Ovary (tissue), 7 donors: ENCODE measurements at regions not wholly inside any gene's neighbourhood (a gene's known extent, or its start where the extent isn't known, plus 50 kb on each side); places are given as distances from the start of the nearest gene placed in this dataset.

Experiments
- DNase-seq, 5 donors: peaks; one replicate each; pipeline ENCODE4 v3.0.0-alpha.2; 2019 to 2020
- H3K27ac ChIP-seq, 2 donors: fragments of 200-600 bp; one replicate each; pipeline versions ENCODE4 v1.5.1 to v1.8.0; 2019 to 2022
- H3K27me3 ChIP-seq: fragments of 200-600 bp; one replicate; pipeline ENCODE4 v1.8.0; 2022
- H3K36me3 ChIP-seq: fragments of 200-600 bp; sonication (generic); one replicate; pipeline ENCODE4 v1.5.1; 2019
- H3K4me1 ChIP-seq: one replicate; pipeline ENCODE4 v1.8.1; 2013; ENCODE audit warnings: mild to moderate bottlenecking, moderate library complexity; ENCODE audit not compliant: insufficient read depth
- H3K4me3 ChIP-seq: fragments of 200-600 bp; sonication (generic); one replicate; pipeline ENCODE4 v1.5.1; 2017
- H3K9me3 ChIP-seq, 2 donors: fragments of 200-600 bp in 1 of 2; sonication (generic) in 1 of 2; one replicate each; pipeline versions ENCODE4 v1.5.1 to v1.8.1; 2013 to 2019; ENCODE audit warnings: mild to moderate bottlenecking in 1 of 2, moderate library complexity in 1 of 2
- CTCF ChIP-seq, 3 donors: fragments of 450-650 bp in 2 of 3; fragments of 200-600 bp in 1 of 3; IDR thresholded peaks; one replicate each; pipeline versions ENCODE4 v1.5.1 to v1.8.0; 2016 to 2022; ENCODE audit warnings: antibody characterized with exemption in 3 of 3, mild to moderate bottlenecking in 1 of 3
- EP300 ChIP-seq: sonication (generic); formaldehyde crosslinking; IDR thresholded peaks from one replicate; pipeline ENCODE4 v1.6.1; 2017; ENCODE audit warnings: antibody characterized with exemption
- POLR2A ChIP-seq: fragments of 450-650 bp; IDR thresholded peaks from one replicate; pipeline ENCODE4 v1.6.1; 2017; ENCODE audit warnings: antibody characterized with exemption, mild to moderate bottlenecking, moderate library complexity
- WGBS, 3 donors: extraction: QIAGEN DNeasy Blood & Tissue Kit in 1 of 3; methylation state at CpG; one replicate each; pipeline versions ENCODE4 v1.1.5 to v1.1.7; 2013 to 2017; 5-methylcytosine and 5-hydroxymethylcytosine counted together
- intact Hi-C, 4 donors: fragments of 100-400 bp; cut with DNase I; formaldehyde crosslinking; loops; one replicate each; pipeline versions ENCODE4 v1.11.0 to v1.15.1; 2022 to 2023
- donor health status: DM: no; HTN: no; CAD: no; lungs with moderate emphysema.
- donor health status: DM: no; HTN: no; CAD: no.
- donor health status: Bipolar disorder and iron deficiency.
- donor health status: DM: no; HTN: no; CAD: no.
- donor health status: DM: yes; HTN: yes; CAD: no.

- no peak for TF ChIP-seq CTCF (IDR thresholded peaks at IDR 0.05)
- TF ChIP-seq EP300, result no peak
- TF ChIP-seq POLR2A, result no peak
- Histone ChIP-seq H3K36me3 (no peaks in the 10 kb centered on the region), H3K4me1 (peaks cover 2% of the 10 kb centered on the region), H3K27ac (no peak overlapping the region), H3K4me3 (no peak overlapping the region), H3K9me3 (no peaks in the 10 kb centered on the region), H3K27me3 (no peaks in the 10 kb centered on the region)
- no peak for DNase-seq
- intact Hi-C loops, result no loop called here
- 82 to 90% (median 85%) methylated on average over 4 of the region's 4 CpGs for WGBS, 3 donors
Measured at GRCh38 chr6:3938715-3939367, 89.7 kb downstream of the FAM50B start.

GRCh38 chr6:3939368-3939958 lies 90.3 kb downstream of the FAM50B start:
- no peaks in the 10 kb centered on the region for H3K27me3 ChIP-seq
- intact Hi-C loops, result no loop called here
- WGBS, 3 donors, result 71 to 84% (median 76%) methylated on average over 7 of the region's 7 CpGs
- no peak for TF ChIP-seq POLR2A
- TF ChIP-seq EP300, result no peak
- no peak for TF ChIP-seq CTCF (IDR thresholded peaks at IDR 0.05)
- H3K27ac ChIP-seq, result no peak overlapping the region
- H3K4me1 ChIP-seq, result peaks cover 2% of the 10 kb centered on the region
- H3K4me3 ChIP-seq, result no peak overlapping the region
- no peaks in the 10 kb centered on the region for H3K9me3 ChIP-seq
- no peak for DNase-seq
- no peaks in the 10 kb centered on the region for H3K36me3 ChIP-seq

- TF ChIP-seq EP300 (no peak), CTCF (IDR thresholded peaks at IDR 0.05) (no peak), POLR2A (no peak)
- Histone ChIP-seq H3K27ac (no peak overlapping the region), H3K27me3 (no peaks in the 10 kb centered on the region), H3K9me3 (no peaks in the 10 kb centered on the region), H3K4me1 (peaks cover 2% of the 10 kb centered on the region), H3K36me3 (no peaks in the 10 kb centered on the region), H3K4me3 (no peak overlapping the region)
- no peak for DNase-seq
- intact Hi-C loops, result no loop called here
- WGBS, 3 donors, result 54 to 58% (median 56%) methylated on average over 9 of the region's 9 CpGs
Measured at GRCh38 chr6:3939964-3940363, 90.8 kb downstream of the FAM50B start.

- Histone ChIP-seq H3K4me1 (peaks cover 2% of the 10 kb centered on the region), H3K9me3 (no peaks in the 10 kb centered on the region), H3K27ac (no peak overlapping the region), H3K36me3 (no peaks in the 10 kb centered on the region), H3K4me3 (no peak overlapping the region), H3K27me3 (no peaks in the 10 kb centered on the region)
- TF ChIP-seq CTCF (IDR thresholded peaks at IDR 0.05) (no peak), EP300 (no peak), POLR2A (no peak)
- no peak for DNase-seq
- WGBS, 3 donors, result 95 to 98% (median 96%) methylated on average over 5 of the region's 5 CpGs
- intact Hi-C loops, result no loop called here
Measured at GRCh38 chr6:3940703-3941102, 91.5 kb downstream of the FAM50B start.
